HG03060 (cell line): ENCODE measurements at regions not wholly inside any gene's neighbourhood (a gene's known extent, or its start where the extent isn't known, plus 50 kb on each side); places are given as distances from the start of the nearest gene placed in this dataset.

Experiments
- ATAC-seq: cut with Tn5 transposase; IDR thresholded peaks from one replicate; pipeline ENCODE4 v1.9.1; 2021; ENCODE audit warnings: low read depth, moderate number of reproducible peaks; ENCODE audit not compliant: unreplicated experiment

DNA sequence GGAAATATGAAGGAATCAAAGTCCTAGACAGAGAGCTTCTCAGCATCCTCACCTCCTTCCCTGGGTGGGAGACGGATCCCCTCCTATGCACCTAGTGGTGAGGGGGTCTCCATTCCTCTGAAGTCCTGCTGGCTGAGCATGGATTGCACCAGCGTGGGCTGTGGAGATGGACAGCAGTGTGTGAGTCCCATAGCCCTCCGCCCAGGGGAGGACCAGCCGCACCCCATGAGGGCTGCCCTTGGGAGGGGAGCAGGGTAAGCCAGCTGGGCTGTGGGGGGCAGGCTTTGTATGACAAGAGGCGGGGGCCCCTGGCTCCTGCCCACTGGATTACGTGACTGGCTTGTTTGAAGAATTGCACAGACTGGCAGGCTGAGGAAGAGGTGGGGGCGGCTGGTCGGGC, 768.2 kb downstream of the GALR1 start:
- no peak for ATAC-seq

DNA sequence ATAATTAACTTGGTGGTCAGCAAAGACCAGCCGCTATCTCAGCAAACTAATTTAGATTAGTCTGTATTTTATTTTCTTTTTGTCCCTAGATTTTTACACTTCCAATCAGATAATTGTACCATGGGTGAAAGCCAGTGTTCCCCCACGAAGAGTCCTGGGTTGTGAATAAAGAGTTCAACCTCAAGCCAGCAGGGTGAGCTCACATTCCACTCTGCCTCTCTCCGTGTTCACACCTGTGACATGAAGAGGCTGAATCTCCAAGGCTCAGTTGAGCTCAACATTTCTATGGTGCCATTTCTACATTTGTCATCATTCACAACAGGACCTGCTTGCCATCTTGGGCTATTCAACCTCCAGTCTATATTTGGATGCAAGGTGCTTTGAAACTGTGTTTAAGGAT, 771.5 kb downstream of the GALR1 start:
- ATAC-seq, result no peak

DNA sequence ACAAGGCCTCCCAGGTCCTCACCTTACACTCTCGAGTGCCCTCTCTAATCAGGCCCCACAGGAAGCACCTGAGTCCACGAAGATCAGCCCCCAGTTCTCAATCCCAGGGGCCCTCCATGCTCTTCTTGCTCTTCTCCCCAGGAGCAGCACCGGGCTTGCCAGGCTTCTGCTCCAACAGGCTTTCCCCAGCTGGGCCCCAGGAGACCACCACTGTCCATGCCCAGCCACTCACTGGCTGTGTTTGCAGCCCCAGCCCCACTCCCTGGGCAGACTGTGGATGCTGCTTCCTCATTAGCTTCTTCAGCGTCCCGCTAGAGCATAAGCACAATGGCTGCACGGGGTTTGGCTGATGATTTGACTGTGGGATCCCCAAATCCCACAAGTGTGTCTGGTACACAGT, 781.9 kb downstream of the GALR1 start:
- ATAC-seq, result no peak

DNA sequence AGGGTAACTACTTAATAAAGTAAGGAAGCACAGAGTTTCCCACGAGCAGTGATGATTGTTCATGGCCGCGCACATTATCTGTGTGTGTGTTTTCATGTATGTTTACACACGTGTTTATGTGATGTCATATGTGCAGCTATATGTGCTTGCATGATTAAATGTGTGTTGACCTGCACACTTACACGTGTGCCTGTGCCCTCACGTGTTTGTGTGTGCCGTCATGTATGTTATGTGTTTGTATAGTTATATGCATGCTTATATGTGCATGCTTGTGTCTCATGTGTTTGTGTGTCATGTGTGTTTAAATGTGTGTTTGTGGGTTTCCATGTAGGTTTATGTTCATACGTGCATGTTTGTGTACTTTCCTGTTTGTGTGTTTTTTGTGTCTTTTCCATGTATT, 782.3 kb downstream of the GALR1 start:
- ATAC-seq, result no peak

DNA sequence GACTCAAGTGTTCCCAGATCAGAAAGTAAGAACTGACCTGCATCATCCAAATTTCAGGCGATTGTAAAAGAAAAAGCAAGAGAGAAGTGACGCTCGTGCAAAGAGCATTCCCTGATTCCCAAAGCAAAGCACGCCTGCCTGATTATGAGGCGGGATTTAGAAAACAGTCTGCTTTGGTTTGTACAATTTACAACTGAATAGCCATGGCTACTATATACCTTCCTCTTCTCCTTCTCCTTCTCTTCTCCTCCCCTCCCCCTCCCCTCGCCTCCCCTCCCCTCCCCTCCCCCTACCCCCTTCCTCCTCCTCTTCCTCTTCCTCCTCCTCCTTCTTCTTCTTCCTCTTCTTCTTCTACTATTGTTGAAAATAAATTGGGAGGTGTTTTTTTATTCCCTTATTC, 782.9 kb downstream of the GALR1 start:
- ATAC-seq, result no peak

DNA sequence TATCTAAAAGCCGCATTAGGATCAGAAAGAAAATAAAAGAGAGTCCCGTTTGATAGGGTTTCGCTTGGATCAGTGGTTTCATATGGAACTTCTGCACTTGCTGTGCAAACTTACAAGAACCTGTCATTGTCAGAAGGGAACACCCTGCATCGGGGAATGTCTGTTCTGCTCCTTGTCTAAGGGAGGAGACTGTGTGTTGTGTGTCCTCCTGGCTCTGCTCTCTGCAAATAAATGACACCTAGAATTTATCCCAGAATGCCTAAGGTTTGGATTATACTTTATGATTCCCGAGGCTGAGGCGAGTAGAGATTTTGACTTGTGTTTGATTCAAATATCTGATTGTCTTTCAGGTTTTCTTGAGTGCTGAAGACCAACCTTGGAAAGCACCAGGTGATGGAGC, 785.1 kb downstream of the GALR1 start:
- no peak for ATAC-seq

DNA sequence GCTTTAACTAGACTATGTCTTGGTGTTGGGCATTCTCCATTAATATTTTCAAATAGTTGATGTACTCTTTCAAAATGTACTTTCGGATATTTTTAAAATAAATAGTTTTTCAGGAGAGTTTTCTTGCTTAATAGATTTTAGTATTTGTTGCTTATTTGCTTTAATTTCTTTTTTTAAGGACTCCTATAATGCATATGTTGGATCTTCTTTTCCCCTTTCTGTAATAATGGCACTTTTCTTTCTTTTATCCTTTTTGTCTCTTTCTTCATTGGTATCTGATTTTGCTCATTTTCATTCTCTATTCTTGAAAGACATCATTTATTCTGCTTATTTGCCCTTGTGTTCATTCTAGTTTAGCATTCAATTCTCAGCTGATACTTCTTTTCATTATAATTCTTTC, 791.6 kb downstream of the GALR1 start:
- ATAC-seq, result no peak

DNA sequence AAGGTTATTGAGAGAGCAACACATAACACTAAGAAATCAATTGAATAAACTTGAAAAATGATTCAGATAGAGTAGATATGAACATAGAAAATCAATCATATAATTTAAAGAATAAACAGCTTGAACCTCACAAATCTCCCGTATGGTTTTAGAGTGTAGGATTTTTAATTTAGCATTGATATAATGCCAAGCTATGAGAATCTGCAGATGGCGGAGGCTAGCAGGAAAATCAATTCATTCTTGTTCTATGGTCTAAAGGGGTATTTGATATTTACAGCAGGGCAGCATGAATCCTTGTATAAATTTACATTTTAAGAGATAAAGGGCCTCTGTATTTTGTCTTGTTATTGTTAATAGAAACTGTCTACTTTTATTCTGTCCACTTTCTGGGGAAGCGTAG, 797.0 kb downstream of the GALR1 start:
- ATAC-seq, result no peak

DNA sequence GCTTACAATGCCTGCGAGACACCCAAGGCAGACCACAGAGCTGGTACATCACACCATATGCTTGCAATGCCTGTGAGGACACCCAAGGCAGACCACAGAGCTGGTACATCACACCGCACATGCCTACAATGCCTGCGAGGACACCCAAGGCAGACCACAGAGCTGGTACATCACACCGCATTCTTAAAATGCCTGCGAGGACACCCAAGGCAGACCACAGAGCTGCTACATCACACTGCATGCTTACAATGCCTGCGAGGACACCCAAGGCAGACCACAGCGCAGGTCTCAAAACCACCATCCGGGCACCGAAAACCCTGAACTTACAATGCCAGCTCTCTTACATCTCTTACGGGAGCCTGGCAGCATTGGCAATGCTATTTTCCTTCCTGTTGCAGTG, 799.6 kb downstream of the GALR1 start:
- ATAC-seq, result no peak

DNA sequence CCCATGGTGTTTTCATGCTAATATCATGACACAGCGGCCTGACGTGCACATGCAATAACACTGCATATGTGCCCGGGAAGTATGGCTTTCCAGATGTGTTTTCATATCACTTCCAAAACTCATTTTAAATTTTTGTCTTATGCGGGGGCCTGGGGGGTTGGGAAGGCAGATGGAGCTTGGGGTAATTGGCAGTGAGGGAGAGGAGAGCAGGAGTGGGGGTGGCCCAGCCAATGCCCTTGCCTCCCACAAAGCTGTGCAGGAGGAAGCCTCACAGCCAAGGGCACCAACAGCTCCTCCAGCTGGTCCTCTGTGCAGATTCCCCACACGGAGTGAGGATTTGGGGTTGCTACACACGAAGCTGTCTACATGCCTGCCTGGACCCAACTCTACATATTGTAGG, 805.2 kb downstream of the GALR1 start:
- no peak for ATAC-seq

DNA sequence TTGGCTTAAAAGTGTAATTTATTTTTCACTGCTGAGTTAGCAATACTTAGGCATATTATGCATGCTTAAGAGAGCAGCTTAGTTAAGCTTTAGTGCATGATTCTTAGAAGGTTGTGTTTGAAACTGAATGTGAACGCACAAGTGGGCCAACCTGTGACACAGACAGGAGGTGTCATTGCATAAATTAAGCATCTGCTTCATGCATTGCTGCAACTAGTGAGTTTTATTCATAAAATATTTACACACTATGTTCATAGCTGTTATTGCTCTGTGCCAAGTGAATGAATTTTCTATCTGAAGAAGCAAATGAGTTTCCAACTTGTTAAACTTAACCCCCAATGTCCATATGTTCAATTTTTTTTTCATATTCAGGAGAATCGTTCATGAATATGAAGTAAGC, 806.4 kb downstream of the GALR1 start:
- no peak for ATAC-seq

DNA sequence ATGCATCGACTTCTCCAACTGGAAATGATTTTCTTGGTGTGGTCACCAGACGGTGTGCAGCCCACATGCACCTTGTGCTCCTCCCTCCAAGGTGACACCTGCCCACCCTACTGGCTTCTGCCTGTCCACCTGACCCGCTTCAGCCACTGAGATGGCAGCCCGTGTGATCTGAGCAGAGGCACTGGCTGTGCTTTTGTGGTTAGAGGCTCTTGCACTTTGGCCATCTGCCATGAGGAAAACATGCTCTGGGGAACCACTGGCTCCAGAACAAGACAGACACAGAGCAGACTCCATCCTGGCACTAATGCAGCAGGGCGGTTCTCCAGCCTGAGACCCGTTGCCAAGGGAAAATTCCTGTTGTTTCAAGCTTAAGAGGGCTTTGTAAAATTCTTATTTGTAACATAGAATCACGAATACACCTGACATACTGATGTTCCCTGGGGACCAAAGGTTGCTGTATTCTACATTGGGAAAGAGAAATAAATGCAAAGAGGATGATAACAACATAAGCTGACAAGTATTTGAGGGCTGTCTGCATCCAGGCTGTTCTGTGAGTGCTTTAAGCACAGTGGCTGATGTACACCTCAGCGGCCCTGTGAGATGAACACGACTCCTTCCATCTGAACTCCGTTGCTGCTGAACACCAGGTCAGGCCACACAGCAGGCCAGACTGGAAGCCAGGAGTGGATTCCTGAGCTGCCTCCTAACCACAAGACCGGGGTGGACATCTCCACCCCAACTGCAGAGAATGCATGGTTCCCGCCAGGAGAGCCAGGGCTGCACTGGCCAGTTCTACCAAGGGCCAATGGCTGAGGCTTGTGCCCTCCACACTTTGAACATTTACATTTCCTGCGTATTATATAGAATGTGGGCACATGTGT, 820.4 kb downstream of the GALR1 start:
- no peak for ATAC-seq

DNA sequence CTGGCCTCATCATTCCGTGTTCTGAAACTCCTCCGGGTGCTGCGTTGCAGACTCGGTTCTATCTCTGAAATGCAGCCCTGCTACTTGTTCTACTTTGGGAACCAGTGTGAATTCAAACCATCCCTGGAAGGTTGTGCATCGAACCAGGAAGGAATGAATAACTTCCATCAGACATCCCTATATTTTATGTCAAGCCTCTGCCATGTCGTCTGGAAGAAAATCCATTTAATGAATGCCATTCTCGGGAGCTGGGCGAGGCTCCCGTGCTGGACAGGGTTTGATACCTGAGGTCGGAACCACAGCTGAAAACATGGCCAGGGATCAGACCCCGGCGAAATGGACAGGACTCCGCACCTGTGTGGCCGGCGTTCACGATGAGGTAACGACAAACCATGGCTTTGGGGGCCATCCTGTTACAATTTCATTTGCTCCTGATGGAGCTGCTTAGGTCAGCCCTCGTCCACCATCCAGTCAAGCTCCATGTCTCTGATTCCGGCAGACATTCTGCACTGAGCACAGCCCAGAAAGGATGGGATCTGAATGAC, 821.6 kb downstream of the GALR1 start:
- ATAC-seq, result no peak

DNA sequence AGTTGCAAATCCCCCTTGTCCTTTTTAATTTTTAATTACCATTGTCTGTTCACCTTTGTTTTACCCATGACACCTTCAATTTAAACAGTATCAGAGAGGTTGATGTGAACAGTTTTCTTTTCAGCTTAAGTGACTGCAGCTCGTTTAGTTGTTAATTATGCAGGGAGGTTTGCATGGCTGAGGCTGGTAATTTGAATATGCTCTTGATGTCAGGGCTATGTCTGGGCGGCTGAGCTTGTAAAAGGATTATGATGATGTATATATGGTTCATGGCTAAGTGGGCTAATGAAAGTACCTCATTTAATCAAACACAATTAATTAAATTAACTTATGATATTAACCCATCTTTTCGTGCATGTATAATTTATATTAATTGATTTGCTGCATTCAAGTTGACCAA, 822.1 kb downstream of the GALR1 start:
- no peak for ATAC-seq

DNA sequence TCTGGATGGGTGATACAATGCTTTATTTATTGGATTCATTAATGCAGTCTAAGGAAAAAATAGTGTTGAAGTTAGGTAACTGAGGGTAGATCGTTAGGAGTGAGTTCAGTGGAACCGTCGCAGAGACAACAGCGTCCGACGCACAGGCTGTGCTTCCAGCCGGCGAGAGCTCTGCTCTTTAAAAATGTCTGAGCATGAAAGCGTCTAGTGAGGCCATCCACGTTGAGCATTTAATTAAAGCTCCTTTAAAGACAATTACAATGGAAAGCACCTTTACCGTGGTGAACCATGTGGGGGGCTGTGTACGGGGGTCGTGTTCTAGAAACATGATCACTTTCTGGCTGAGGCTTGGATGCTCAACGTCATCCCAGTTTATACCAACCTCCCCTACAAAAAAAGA, 822.7 kb downstream of the GALR1 start:
- ATAC-seq, result no peak

DNA sequence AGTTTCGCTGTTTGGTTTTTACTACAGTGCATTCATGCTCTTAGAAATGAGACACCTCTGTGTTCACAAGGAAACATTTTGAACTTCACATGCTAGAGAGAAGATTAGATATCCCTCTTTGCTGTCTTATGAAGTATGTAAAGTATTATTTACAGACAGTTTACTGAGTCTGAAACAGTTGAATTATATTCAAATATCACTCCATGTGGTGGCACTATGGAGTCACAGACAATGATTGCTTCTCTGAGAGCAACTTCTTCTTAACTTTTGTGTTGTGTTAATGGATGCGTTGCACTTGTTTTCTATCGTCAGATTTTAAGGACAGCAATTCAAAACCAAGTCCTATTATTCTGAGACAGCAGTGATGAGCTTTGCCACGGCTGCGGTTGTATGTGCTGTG, 823.6 kb downstream of the GALR1 start:
- ATAC-seq, result no peak

DNA sequence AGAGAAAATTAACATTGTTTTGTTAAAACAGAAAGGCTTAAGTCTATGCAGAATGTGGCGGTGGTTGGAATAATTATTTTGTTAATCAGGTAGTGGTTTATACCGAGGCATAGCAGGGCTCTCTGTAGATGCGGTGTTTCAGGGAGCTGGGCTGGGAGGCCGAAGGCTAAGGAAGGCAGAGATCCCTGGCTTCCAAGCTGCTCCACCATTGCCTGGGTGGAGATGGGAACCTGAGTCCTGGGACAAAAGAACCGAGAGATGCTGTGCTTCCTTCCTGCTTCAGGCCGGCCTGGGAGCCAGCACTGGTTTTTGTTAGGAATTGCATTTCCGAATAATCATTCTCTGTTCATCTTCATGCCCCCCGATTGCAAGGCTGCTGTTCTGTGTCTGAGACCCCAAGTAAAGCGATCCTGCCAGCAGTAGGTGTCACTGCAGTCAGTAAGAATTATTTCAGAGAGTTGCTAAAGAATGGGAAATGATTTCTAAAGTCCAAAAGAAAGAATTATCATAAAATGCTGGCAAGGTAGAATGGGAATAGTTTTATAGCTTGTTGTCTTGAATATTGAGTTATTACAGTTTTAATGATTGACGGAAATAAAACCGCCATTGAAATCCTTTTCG, 824.9 kb downstream of the GALR1 start:
- ATAC-seq, result no peak

DNA sequence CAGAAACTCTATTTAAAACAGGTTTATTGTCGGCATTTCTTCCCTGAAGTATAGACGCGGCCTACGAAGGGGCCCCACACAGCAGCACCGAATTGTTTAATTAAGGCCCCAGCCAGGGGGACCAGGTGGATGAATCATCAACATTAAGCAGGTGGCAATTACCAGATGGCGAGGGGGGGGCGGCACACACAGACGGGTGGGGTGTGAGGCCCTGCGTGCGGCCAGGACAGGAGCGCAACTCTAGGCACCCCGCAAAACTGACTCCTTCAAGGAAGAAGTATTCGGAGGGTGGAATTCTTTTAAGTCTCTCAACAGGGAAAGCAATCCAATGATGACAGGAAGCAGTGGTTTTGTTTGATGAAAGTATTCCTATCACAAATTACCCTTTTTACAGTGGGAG, 830.4 kb downstream of the GALR1 start:
- no peak for ATAC-seq

DNA sequence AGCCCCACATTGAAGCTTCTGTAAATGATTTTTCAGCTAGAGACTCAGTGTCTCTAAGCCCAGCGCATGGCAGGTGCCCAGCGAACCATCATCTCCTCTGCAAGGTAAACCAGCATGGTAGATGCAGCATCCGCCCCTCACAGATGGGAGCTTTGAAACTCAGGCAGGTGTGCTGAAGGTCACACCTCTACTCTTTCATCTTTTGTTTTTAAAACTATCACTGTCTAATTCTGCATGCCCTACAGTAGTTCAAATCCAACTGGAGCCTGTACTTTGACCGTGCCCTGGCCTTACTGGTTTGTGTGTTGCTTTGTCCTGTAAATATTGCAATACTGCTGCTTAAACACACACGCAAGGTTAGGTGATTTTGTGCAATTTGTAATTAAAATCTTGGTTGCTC, 831.1 kb downstream of the GALR1 start:
- no peak for ATAC-seq

DNA sequence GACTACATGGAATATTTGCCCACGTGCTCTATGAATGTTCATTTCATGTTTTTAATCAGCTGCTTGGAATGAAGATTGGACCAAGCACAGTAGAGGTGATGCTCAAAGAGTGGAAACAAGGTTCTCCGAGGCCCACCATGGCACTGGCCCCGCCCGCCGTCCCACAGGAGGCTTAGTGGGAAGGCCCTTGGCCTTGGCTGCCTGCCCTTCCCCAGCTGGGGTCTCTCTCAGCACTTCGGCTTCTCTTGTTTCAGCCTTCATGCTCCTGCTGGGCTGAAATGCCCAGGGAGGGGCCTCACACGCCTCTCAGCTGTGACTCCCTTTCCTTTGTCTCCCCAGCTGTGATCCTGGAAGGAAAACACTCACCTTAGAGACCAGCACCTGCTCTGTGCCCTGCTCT, 833.2 kb downstream of the GALR1 start:
- no peak for ATAC-seq

DNA sequence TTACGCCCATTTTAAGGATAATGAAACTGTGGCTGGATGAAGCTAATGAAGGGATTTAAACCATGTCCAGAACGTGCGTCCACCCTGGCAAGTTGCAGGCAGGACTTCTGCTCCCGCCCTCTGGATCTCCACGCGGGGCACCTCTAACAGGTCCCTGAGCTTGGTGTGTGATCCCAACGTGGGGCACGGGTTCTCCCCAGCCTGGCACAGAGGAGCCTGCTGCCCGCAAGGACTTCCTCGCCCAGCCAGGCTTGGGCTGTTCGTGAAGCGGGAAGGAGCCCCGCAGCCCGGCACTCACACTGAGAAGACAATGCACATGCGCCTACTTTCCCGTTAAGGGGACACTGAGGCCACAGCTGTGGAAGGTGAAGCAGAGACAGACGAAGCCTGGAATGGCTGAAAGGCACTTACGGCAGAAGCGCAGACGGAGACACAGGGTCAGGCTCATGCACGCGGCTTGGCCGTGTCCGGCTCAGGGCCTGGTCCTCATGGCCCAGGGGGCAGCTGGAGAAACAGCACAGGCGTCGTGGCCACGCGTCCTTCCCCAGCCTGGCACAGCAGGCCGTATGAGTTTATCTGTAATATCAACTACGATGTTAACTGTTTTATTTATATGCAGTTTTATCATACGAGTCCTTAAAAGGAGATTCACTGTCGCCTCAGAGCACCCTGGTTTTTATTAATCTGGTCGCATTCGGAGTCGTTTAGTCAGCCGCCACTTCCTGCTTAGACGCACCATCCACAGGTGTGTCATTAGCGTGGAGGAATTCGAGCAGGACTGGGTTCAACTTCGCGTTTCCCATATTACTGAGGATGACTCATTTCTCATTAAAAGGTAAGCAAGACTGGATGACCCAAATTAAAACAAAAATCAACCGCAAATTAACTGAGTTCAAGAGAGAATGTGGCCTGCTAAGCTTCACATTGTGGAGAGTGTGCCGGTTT, 835.9 kb downstream of the GALR1 start:
- no peak for ATAC-seq
